Endometrial microvascular endothelial cells (primary cell): ENCODE measurements at regions not wholly inside any gene's neighbourhood (a gene's known extent, or its start where the extent isn't known, plus 50 kb on each side); places are given as distances from the start of the nearest gene placed in this dataset.

Source experiments
- in situ Hi-C: cut with HindIII; loops from 2 replicates; pipeline ENCODE4 v1.10.0; 2017; ENCODE audit warnings: low sequenced_read_pairs, low pct_unique_long_range_greater_than_20kb; ENCODE audit errors: inconsistent ontology term

DNA sequence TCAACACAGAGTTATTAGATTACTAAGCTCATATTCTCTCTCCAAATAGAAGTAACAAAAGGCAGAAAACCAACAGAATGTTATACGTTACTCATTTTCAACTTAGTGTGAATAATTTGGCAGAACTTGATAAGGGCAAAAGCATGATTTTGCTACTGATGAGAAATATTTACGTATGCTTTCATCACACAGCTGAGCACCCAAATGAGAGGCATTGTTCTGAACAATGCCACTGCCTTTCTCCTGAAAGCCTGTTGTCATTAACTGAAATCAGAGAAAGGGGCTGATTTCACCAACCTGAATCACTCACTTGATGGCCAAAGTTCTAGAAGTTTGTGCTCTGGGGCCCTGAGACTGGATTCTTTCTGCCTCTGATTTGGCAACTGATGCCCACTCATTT lies 367.5 kb upstream of the PTGER4 start:
- in situ Hi-C loops, result no loop called here

GRCh38 chr5:40309851-40310250 lies 369.9 kb upstream of the PTGER4 start:
- in situ Hi-C loops, result no loop called here

GRCh38 chr5:40308867-40309266 lies 370.8 kb upstream of the PTGER4 start:
- in situ Hi-C loops, result no loop called here

DNA sequence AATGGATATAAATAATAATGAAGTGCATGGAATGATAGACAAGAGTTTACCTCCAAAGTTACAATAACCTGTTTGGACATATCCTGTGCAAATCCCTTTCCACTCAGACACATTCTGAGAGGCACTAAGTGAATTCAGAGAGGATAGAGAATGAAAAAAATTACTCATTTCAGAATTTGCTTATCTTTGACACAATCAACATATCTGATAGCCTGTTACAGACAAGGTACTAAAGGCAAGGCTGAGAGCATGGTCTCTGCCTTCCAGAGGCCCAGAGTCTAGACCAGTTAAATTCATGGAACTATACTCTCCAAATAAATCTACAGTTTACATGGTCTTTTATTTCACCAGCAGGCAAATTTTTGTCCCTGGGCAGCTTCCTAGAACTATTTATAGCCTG lies 371.8 kb upstream of the PTGER4 start:
- in situ Hi-C loops, result no loop called here

DNA sequence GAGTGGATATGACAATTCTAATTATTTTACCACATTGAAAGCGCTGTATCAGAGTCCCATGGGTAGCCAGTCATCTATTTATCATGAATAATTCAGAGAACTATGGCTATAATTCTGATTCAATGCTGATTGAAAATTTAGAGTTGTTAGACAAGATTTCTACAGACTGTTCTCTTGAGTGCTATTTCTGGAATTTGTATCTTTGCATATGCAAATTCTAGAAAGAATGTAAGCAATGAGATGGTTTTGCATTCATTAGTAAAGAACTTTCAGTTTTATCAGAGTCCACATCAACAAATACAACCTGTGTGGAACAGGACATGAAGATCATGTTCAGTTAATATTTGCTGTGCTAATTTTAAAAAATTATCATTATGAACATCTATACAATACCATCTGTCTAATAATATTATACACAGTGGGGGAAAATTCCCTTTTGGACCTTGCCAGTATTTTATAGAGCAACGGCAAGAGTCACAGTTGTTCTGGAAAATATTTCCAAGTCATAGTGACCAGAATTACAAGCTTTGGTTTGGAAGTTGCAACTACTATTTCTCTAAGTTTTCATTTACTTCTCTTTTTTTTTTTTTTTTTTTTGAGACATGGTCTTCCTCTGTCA lies 372.7 kb upstream of the PTGER4 start:
- in situ Hi-C loops, result no loop called here

GRCh38 chr5:40292006-40292405 lies 387.7 kb upstream of the PTGER4 start:
- in situ Hi-C loops, result no loop called here

DNA sequence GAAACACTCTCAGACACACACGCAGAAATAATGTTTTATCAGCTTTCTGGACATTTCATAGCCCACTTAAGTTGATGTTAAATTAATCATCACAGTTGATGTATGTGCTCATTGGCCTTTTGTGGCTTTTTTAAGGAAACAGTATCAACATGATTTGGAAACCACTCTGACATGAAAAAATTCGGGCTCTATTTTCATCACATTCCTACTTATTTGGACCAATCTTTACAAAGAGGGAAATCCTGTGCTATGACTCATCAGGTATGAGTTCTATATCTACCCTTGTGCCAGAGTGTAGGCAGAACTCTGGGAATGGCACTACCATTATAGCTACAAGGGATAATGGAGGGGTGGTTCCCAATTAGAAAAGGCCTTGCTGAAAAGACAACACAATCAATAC lies 388.4 kb upstream of the PTGER4 start:
- in situ Hi-C loops, result no loop called here

- in situ Hi-C loops, result no loop called here
Observed at GRCh38 chr5:40288800-40289485, 390.8 kb upstream of the PTGER4 start.

DNA sequence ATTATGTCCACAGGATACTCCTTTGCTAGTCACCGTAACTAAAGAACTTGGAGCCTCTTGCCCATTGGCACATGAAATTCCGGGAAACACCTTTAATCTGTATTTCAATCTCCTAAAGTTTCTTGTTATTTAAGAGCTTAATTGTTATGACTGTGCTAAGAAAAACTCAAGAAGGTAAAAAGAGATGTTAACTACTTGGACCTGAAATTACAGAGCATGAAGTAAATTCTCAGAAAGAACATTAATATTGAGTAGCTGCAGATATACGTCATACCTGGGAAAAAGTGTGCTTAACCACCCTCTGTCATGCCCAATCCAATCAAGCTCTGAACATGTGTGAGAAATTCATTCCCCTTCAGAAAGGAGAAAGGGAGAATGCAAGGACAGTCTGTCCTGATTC lies 394.9 kb upstream of the PTGER4 start:
- in situ Hi-C loops, result no loop called here

DNA sequence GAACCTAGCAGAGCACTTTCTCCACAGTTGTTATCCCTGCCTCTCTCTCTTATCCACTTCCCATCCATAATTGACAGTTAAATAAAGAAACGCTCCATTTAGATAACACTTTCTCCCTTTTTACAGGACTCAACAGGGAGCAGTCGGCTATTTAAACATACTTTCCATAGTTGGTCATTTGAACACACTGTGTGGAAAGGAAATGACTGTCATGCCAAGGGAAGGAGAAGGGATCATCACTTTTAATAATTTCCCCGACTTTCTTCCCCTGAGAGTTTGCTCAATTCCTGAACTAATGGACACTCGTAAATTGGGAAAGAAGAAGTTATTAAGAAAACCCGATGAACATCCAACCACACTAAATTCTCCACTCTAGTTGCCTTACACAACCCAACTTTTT lies 400.8 kb upstream of the PTGER4 start:
- in situ Hi-C loops, result no loop called here

DNA sequence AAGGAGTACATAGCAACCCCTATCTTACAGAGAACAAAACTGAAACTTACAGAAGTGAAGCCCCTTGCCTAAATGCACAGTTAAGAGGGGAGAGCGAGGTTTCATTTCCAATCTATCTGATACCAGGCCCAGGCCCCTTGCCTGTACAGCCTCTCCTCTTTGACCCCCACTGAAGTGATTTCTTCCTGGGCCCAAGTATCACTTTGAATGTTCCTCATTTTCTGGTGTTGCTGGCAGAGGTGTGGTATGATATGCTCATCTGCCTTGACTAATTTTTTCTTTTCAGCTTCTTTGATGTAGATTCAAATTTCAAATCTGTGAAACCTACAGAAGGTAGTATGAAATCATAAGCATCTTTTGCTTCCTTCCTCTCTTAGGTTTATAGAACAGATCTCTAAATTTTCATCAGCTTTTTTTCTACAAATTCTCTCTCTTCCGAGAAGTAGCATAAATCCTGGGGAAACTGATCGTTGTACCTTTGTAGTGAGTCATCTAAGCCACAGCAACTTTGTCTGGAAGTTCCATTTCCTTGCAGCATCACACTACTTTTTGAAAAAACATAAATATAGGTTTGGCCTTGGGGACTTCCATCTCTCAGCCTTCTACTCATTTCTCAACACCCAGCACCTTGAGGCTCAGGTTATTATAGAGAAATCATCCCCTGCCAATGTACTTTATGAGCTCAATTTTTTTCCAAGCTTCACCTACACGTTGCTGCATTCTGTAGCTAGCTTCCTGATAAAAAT lies 402.4 kb upstream of the PTGER4 start:
- in situ Hi-C loops, result no loop called here

GRCh38 chr5:40276426-40277102 lies 403.2 kb upstream of the PTGER4 start:
- in situ Hi-C loops, result no loop called here

DNA sequence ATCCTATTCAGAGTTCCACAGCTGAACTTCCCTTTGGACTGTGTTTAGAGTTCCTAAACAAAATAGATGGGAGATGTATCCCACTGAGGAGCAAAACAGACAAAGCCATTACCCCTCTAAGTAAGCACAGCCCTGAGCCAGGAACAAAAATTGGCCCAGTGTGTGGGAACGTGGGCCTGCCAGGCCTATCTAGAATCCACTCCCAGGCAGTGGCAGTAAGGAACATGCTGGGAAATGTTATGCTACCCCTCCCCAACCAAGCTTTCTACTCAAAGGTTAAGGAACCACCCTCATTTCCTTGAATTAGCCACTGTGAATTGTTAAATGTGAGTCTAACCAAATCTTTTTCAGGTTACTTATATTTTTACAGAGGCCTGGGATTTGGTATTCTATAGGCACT lies 405.1 kb upstream of the PTGER4 start:
- in situ Hi-C loops, result no loop called here

- in situ Hi-C loops, result no loop called here
Observed at GRCh38 chr5:40273936-40274335, 405.8 kb upstream of the PTGER4 start.

- in situ Hi-C loops, result no loop called here
Observed at GRCh38 chr5:40271476-40271875, 408.2 kb upstream of the PTGER4 start.

DNA sequence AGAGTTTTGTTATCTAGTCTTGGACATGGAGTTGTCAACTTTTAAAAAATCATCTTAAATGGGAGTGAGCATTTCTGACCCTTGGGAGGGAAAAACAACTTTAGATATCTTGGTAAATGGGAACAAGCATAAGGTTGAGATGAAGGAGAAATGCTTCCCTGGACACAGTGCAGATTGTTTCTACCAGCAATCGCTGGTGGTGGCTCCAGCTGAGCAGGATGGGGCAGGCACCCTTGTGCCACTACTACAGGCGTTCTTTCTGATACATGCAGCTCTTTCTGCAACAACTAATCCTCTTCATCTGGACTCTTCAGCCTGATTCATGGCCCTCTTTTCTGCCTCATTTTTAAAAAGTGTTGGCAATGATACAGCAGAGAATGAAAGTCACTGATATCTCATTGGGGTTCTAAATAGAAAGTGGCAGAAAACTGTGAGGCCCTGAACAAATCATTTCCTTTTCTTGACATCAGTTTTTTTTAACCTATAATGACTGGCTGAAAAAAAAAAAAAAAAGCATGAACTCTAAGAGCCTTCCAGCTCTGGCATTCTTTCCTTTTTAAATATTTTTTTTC lies 409.4 kb upstream of the PTGER4 start:
- in situ Hi-C loops, result no loop called here

DNA sequence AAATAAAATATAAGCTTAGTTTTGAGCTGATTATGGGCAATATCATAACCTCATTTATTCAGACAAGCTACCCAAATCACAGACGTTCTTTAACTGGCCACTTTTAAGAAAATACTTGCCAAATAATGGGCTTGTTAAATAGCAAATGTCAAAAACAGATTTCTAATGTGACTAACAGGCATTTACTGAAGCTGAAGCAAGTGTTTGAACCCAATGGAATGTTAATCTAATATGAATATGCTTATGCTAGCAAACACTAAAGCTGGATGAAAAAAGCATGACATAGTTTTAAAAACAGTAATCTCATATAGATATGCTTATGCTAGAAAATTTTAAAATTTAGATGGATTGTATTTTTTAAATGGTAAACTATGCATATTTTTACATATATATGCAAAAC lies 411.6 kb upstream of the PTGER4 start:
- in situ Hi-C loops, result no loop called here

- in situ Hi-C loops, result no loop called here
Observed at GRCh38 chr5:40266952-40267351, 412.8 kb upstream of the PTGER4 start.

DNA sequence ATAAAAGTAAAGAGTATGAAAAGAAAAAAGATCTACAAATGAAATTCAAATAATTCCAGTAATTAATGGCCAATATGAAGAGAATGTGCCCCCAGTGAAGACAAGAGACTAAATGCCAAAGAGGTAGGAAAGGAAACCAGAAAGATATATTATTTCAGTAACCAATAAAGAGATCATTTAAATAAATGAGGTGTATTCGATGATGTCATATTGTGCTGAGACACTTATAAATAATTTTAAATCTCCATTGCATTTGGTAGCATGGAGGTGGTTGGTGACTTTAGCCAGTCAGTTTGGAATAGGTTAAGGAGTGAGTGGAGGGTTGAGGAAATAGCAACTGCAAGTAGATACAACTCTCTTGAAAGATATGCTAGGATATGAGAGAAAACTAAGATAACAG lies 417.7 kb upstream of the PTGER4 start:
- in situ Hi-C loops, result no loop called here
